ENCODE measurements at regions not wholly inside any gene's neighbourhood (a gene's known extent, or its start where the extent isn't known, plus 50 kb on each side); places are given as distances from the start of the nearest gene placed in this dataset.

- no peak for TF ChIP-seq GATA3 (IDR thresholded peaks at IDR 0.05; ENCODE audit: low read depth, low read length)
- no peak for TF ChIP-seq GATA2 (IDR thresholded peaks at IDR 0.05; ENCODE audit: low read depth, low read length)
These were observed 58.6 kb upstream of the SNX9 start for GRCh38 chr6:157764178-157765068.
